HPDE6-E6E7 (cell line): ENCODE measurements at regions not wholly inside any gene's neighbourhood (a gene's known extent, or its start where the extent isn't known, plus 50 kb on each side); places are given as distances from the start of the nearest gene placed in this dataset.
"Not testable (repeated sequence)": the region's sequence is repeated elsewhere in the genome, so short reads cannot be mapped to it uniquely, and the experiment has no call there.

Source experiments
- DNase-seq: peaks from one replicate; pipeline ENCODE4 v3.0.0; 2011; ENCODE audit warnings: missing footprints; ENCODE audit errors: extremely low spot score

DNA sequence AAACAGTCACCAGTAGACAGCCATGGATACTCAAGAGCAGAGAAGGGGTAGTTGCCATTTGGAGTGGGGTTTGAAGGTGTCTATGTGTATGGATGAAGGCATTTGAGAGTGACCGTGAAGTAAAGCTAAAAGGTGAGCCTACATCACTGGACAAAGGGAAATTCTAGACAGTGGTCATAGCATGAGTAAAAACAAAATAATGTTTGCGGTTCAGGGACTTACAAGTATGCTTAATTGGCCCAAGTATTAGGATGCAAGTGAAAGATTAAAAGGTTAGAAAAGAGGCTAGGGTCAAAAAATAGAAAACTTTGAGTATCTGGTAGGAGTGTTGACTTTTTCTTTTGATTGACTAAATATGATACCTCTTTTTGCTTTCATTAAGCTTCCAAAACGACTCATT is 238.1 kb upstream of the SLC8A1 start:
- DNase-seq, result no peak

GRCh38 chr2:40690525-40690924 is 238.6 kb upstream of the SLC8A1 start:
- no peak for DNase-seq

GRCh38 chr2:40700231-40700954 is 248.5 kb upstream of the SLC8A1 start:
- DNase-seq, result no peak

DNA sequence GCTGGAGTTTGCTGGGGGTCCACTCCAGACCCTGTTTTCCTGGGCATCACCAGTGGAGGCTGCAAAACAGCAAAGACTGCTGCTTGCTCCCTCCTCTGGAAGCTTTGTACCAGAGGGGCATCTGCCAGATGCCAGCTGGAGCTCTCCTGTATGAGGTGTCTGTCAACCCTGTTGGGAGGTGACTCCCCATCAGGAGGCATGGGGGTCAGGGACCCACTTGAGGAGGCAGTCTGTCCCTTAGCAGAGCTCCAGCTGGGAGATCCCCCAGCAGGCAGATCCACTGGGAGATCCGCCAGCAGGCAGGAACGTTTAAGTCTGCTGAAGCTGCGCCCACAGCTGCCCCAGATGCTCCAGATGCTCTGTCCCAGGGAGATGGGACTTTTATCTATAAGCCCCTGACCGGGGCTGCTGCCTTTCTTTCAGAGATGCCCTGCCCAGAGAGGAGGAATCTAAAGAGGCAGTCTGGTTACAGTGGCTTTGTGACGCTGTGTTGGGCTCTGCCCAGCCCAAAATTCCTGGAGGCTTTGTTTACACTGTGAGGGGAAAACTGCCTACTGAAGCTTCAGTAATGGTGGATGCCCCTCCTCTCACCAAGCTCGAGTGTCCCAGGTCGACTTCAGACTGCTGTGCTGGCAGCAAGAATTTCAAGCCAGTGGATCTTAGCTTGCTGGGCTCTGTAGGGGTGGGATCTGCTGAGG is 260.5 kb upstream of the SLC8A1 start:
- not testable (repeated sequence) for DNase-seq

DNA sequence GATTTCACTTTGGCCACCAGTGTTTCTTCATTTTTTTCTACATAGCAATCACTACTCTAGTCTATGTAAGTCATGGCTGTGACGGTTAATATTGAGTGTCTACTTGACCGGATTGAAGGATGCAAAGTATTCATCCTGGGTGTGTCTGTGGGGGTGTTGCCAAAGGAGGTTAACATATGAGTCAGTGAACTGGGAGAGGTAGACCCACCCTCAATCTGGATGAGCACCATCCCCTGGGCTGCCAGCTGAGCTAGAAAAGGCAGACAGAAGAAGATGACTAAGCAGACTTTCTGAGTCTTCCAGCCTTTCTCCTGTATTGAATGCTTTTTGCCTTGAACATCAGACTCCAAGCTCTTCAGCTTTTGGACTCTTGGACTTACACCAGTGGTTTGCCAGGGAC is 265.0 kb upstream of the SLC8A1 start:
- peak; percentile 33 for DNase-seq

- no peak for DNase-seq
Measured at GRCh38 chr2:40719414-40719813, 267.5 kb upstream of the SLC8A1 start.

DNA sequence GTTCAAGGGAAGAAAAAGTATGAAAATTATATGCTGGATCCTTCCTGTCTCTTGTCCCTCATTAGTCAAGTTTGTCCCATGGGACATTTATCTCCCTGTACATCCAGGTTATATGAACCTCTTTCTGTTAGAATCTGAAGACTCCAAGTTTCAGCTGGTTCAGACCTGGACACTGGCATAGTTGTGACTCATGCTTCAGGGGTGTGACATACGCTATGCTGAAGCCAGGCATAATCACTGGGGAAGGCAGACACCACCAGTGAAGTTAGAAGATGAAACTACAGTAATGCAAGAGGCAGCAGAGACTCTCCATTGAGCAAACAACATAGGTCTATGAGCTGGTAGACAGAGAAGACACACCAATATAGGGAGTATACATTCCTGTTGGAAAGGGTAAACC is 269.7 kb upstream of the SLC8A1 start:
- peak; percentile 9 for DNase-seq

GRCh38 chr2:40723194-40723593 is 271.3 kb upstream of the SLC8A1 start:
- no peak for DNase-seq

DNA sequence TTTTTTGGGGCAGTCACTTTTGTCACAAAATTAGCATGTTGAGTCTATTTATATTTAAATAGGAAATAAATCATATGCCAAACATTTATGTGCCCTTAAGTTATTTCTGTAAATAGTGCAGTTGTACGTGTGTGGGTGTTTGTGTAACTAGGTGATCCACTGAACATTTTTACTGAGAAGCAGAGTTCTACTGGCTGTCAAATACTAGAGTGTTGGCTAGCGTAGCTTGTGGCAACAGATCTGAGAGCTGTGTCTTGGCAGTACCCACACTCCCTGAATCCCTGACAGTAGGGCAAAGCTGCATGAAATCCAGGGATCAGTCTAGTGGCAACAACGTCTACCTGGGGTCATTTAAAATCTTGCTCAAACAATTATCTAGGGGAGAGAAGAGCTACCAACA is 273.1 kb upstream of the SLC8A1 start:
- DNase-seq, result no peak

DNA sequence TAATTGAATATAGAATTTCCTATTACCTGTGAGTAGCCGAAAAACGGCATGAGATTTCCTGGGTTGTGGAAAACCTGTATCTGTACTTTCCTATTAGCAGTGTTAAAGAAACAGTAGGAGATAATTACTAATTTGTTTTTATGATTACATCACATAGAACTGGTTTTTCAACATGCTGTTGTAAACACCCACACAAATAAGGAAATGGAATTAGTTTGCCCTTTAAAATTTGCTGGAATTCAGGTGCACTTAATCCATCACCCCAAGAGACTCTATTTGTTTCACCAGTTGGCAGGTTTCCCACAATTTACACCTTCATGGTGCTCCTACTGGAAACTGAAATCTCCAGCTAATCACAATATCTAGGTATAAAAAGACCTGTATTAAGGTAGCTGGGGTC is 274.1 kb upstream of the SLC8A1 start:
- no peak for DNase-seq

- DNase-seq, result no peak
Measured at GRCh38 chr2:40734797-40735196, 282.9 kb upstream of the SLC8A1 start.

DNA sequence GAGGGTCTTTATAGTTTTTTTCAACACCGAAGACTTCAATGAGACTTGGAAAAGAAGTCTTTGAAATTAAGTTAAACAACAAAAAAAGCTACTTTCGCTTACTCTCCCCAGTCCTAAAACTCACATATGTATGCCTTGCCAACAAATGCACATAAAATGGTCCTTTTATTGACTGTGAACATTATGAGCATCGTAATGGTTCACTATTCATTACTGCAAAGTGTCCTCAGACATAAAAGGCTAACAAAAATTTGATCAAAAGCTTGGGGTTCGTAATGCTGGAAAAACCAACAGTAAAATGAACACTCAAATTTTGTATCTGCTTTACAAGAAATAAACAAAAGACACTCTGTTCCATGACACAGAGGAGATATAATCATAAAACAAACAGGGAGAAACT is 285.3 kb upstream of the SLC8A1 start:
- no peak for DNase-seq

GRCh38 chr2:40740419-40740818 is 288.5 kb upstream of the SLC8A1 start:
- DNase-seq, result no peak

GRCh38 chr2:40741532-40741931 is 289.6 kb upstream of the SLC8A1 start:
- no peak for DNase-seq

GRCh38 chr2:40746191-40746590 is 294.3 kb upstream of the SLC8A1 start:
- no peak for DNase-seq

GRCh38 chr2:40751981-40752380 is 300.1 kb upstream of the SLC8A1 start:
- DNase-seq, result no peak

DNA sequence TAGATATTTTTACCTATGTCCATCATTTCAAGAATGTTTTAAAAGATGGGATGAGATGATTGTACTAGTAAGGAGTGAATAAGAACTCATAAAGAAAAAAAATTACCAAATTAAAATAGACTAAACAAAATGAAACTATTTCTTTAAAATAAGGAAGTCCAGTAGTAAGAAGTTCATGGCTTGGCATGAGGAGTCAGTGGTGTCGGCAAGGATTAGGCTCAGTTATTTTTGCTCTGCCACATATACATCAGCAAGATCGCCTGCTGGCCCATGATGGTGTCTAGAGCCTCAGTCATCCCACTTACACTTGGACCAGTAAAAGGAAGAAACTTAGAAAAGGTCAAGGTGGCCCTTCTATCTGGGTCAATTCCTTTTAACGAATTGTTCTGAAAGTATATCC is 300.9 kb upstream of the SLC8A1 start:
- no peak for DNase-seq

DNA sequence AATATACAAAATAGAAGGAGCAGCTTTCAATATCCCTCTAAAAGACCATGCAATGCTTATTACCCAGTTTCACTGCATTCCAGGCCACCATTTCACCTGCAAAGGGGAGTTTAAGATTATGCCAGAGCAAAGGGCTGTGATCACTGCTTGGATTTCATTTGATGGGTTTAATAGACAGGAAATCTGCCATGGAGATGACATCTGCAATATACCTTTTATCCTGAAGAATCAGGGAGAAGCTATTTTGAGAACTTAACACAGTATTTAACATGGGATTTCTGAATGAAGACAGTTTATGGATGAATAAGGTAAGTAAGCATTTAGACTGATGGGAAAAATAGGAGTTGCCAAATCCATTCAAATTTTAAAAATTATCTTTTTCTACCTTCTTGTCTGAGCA is 303.0 kb upstream of the SLC8A1 start:
- no peak for DNase-seq

GRCh38 chr2:40758401-40759155 is 306.7 kb upstream of the SLC8A1 start:
- no peak for DNase-seq

DNA sequence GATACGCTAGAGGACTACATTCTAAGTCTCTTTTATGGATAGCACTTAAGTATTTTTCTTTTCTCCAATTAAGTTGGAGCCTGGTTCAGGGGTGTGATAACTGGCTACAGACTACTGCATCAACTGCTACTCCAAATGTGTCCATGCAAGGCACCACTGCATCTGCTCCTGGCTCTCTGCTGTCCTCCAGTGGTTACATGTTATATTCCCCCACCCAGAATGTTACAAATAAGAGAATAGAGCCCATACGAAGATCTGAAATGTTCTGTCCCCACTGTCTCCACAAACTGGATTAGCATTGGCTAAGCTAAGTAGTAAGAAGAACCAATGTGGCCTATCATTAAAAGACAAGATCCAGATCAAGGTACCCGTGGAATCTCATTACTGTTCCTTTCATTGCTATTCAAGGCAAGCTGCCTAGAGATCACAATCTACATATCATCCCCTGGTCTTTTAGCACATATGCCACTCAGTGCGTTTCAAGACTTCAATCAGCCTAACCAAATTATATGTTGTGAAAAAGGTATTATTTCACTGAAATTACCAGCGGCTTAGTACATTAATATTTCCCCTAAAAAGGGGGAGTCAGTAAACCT is 308.3 kb upstream of the SLC8A1 start:
- DNase-seq, result peak; percentile 40

- no peak for DNase-seq
Measured at GRCh38 chr2:40773291-40773690, 321.4 kb upstream of the SLC8A1 start.

DNA sequence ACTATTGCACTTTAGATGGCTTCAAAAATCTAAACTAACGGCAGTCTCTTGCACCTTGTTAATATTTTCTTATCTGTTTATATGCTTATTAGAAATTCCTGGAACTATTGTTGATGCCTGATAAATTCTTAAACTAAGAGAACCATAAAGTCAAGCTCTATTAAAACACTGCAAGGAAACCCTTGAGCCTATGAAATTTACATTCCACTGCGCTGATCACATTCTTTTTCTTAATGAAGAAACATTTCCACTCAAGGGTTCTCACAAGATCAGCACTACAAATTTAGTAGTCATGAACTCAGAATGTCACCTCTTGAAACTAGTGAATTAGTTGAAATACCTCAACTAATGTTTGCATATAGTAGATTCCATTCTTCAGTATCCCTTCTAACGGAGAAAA is 331.8 kb upstream of the SLC8A1 start:
- no peak for DNase-seq
